ENCODE measurements at regions not wholly inside any gene's neighbourhood (a gene's known extent, or its start where the extent isn't known, plus 50 kb on each side); places are given as distances from the start of the nearest gene placed in this dataset.

- TF ChIP-seq CTCF (IDR thresholded peaks at IDR 0.05) (peak; percentile 74 to 89 (median 80)), POLR2A (IDR thresholded peaks at IDR 0.05) (no peak)
Measured at GRCh38 chr11:100575860-100576717, 111.0 kb upstream of the ARHGAP42 start.
